NOMO-1 treated with dmso at 0.1 percent for 144 hours (cell line): ENCODE measurements at regions not wholly inside any gene's neighbourhood (a gene's known extent, or its start where the extent isn't known, plus 50 kb on each side); places are given as distances from the start of the nearest gene placed in this dataset.

ENCODE experiments used
- DNase-seq: peaks from one replicate; lab custom pipeline; 2025; ENCODE audit not compliant: unreplicated experiment; lab: John Stamatoyannopoulos, UW

GRCh38 chr2:76274160-76274559 is 563.4 kb upstream of the GCFC2 start:
- DNase-seq: no peak

- no peak for DNase-seq
These were observed 559.5 kb upstream of the GCFC2 start for GRCh38 chr2:76270096-76270710.

- DNase-seq: no peak
These were observed 558.3 kb upstream of the GCFC2 start for GRCh38 chr2:76268902-76269620.

GRCh38 chr2:76268484-76268883 is 557.8 kb upstream of the GCFC2 start:
- DNase-seq: no peak

GRCh38 chr2:76257802-76258201 is 547.1 kb upstream of the GCFC2 start:
- no peak for DNase-seq

GRCh38 chr2:76256458-76257088 is 545.9 kb upstream of the GCFC2 start:
- no peak for DNase-seq

GRCh38 chr2:76252704-76253103 is 542.0 kb upstream of the GCFC2 start:
- no peak for DNase-seq

- no peak for DNase-seq
These were observed 540.6 kb upstream of the GCFC2 start for GRCh38 chr2:76251342-76251741.

- DNase-seq: no peak
These were observed 536.3 kb upstream of the GCFC2 start for GRCh38 chr2:76247006-76247405.

GRCh38 chr2:76211991-76212985 is 501.6 kb upstream of the GCFC2 start:
- DNase-seq: no peak

- DNase-seq: no peak
These were observed 499.8 kb upstream of the GCFC2 start for GRCh38 chr2:76210551-76210950.

GRCh38 chr2:76204048-76204447 is 493.3 kb upstream of the GCFC2 start:
- DNase-seq: no peak

- no peak for DNase-seq
These were observed 492.2 kb upstream of the GCFC2 start for GRCh38 chr2:76202866-76203265.

GRCh38 chr2:76197842-76198448 is 487.2 kb upstream of the GCFC2 start:
- DNase-seq: no peak

GRCh38 chr2:76197428-76197827 is 486.7 kb upstream of the GCFC2 start:
- DNase-seq: no peak

- no peak for DNase-seq
These were observed 483.5 kb upstream of the GCFC2 start for GRCh38 chr2:76194031-76194775.

GRCh38 chr2:76193089-76193488 is 482.4 kb upstream of the GCFC2 start:
- no peak for DNase-seq

- no peak for DNase-seq
These were observed 477.8 kb upstream of the GCFC2 start for GRCh38 chr2:76188334-76189008.

- DNase-seq: no peak
These were observed 476.7 kb upstream of the GCFC2 start for GRCh38 chr2:76187415-76187814.

GRCh38 chr2:76180676-76181075 is 470.0 kb upstream of the GCFC2 start:
- DNase-seq: no peak
